Loucy (cell line): ENCODE measurements at regions not wholly inside any gene's neighbourhood (a gene's known extent, or its start where the extent isn't known, plus 50 kb on each side); places are given as distances from the start of the nearest gene placed in this dataset.

Experiments used
- H2AFZ ChIP-seq: fragments of 200-600 bp; sonication (generic); 2 replicates; pipeline ENCODE4 v1.6.0; 2016; ENCODE audit warnings: antibody characterized with exemption, mild to moderate bottlenecking, low read length, moderate library complexity
- H3F3A ChIP-seq: fragments of 200-600 bp; 2 replicates; pipeline ENCODE4 v1.6.0; 2016; ENCODE audit warnings: antibody characterized with exemption, low read depth, mild to moderate bottlenecking
- H3K27me3 ChIP-seq: fragments of 200-600 bp; sonication (generic); 2 replicates; pipeline ENCODE4 v1.6.1; 2014; ENCODE audit warnings: low read length, mild to moderate bottlenecking; ENCODE audit not compliant: insufficient read depth, poor library complexity, severe bottlenecking
- H3K36me3 ChIP-seq: fragments of 200-600 bp; sonication (generic); 2 replicates; pipeline ENCODE4 v1.6.1; 2016; ENCODE audit warnings: low read length; ENCODE audit not compliant: insufficient read depth
- H3K4me1 ChIP-seq: fragments of 200-600 bp; sonication (generic); 2 replicates; pipeline ENCODE4 v1.5.1; 2014; ENCODE audit warnings: low read length, mild to moderate bottlenecking; ENCODE audit not compliant: insufficient read depth, poor library complexity, severe bottlenecking
- H3K4me2 ChIP-seq: fragments of 200-600 bp; sonication (generic); 2 replicates; pipeline ENCODE4 v1.6.0; 2014; ENCODE audit warnings: antibody characterized with exemption, low read length, low read depth, mild to moderate bottlenecking; ENCODE audit not compliant: poor library complexity, severe bottlenecking
- H3K4me3 ChIP-seq: fragments of 200-600 bp; sonication (generic); 2 replicates; pipeline ENCODE4 v1.5.1; 2014; ENCODE audit warnings: low read length, mild to moderate bottlenecking, mixed read lengths; ENCODE audit not compliant: poor library complexity, severe bottlenecking
- H3K79me2 ChIP-seq: fragments of 200-600 bp; sonication (generic); 2 replicates; pipeline ENCODE4 v1.6.1; 2014; ENCODE audit warnings: low read length; ENCODE audit not compliant: insufficient read depth
- H3K9ac ChIP-seq: fragments of 200-600 bp; sonication (generic); 2 replicates; pipeline ENCODE4 v1.6.0; 2014; ENCODE audit warnings: mild to moderate bottlenecking, low read depth, low read length, moderate library complexity; ENCODE audit not compliant: poor library complexity, severe bottlenecking
- H3K9me2 ChIP-seq: fragments of 200-600 bp; sonication (generic); replicated peaks from 2 replicates; pipeline ENCODE4 v1.6.1; 2016; ENCODE audit warnings: low read depth, low read length, mixed read lengths
- H3K9me3 ChIP-seq: fragments of 200-600 bp; sonication (generic); 2 replicates; pipeline ENCODE4 v1.6.1; 2014; ENCODE audit warnings: mild to moderate bottlenecking, antibody characterized with exemption, low read length, low read depth; ENCODE audit not compliant: insufficient read depth
- H4K20me1 ChIP-seq: fragments of 200-600 bp; sonication (generic); 2 replicates; pipeline ENCODE4 v1.6.0; 2014; ENCODE audit warnings: antibody characterized with exemption, low read length, mild to moderate bottlenecking; ENCODE audit not compliant: insufficient read depth, poor library complexity, severe bottlenecking
- CTCF ChIP-seq: fragments of 200-600 bp; sonication (generic); conservative IDR thresholded peaks from 2 replicates; pipeline ENCODE4 v1.5.1; 2014; ENCODE audit warnings: mild to moderate bottlenecking, antibody characterized with exemption, low read length
- EZH2phosphoT487 ChIP-seq: fragments of 200-600 bp; IDR thresholded peaks from 2 replicates; pipeline ENCODE4 v1.6.1; 2018; ENCODE audit warnings: antibody characterized with exemption, mild to moderate bottlenecking, moderate library complexity, borderline replicate concordance

GRCh38 chr18:27274901-27275300 is 89.8 kb upstream of the CHST9 start:
- TF ChIP-seq EZH2phosphoT487 (no peak), CTCF (no peak)
- Histone ChIP-seq H3K9ac (no peak overlapping the region), H3K36me3 (no peaks in the 10 kb centered on the region), H3K27me3 (no peaks in the 10 kb centered on the region), H3K9me2 (no peaks in the 10 kb centered on the region), H3K9me3 (no peaks in the 10 kb centered on the region), H3K4me1 (no peaks in the 10 kb centered on the region), H3F3A (no peaks in the 10 kb centered on the region), H3K79me2 (no peaks in the 10 kb centered on the region), H4K20me1 (no peaks in the 10 kb centered on the region), H2AFZ (no peak overlapping the region), H3K4me3 (no peak overlapping the region), H3K4me2 (no peak overlapping the region)

GRCh38 chr18:27270508-27270907 is 85.4 kb upstream of the CHST9 start:
- H3K9ac ChIP-seq: no peak overlapping the region
- no peak overlapping the region for H2AFZ ChIP-seq
- no peaks in the 10 kb centered on the region for H4K20me1 ChIP-seq
- H3K27me3 ChIP-seq: no peaks in the 10 kb centered on the region
- TF ChIP-seq EZH2phosphoT487 (no peak), CTCF (no peak)
- H3K79me2 ChIP-seq: no peaks in the 10 kb centered on the region
- H3K4me2 ChIP-seq: no peak overlapping the region
- no peaks in the 10 kb centered on the region for H3K4me1 ChIP-seq
- no peaks in the 10 kb centered on the region for H3K36me3 ChIP-seq
- H3F3A ChIP-seq: no peaks in the 10 kb centered on the region
- no peaks in the 10 kb centered on the region for H3K9me2 ChIP-seq
- H3K9me3 ChIP-seq: no peaks in the 10 kb centered on the region
- H3K4me3 ChIP-seq: no peak overlapping the region

GRCh38 chr18:27263369-27263768 is 78.3 kb upstream of the CHST9 start:
- no peak overlapping the region for H2AFZ ChIP-seq
- no peak overlapping the region for H3K4me2 ChIP-seq
- no peak overlapping the region for H3K9ac ChIP-seq
- no peaks in the 10 kb centered on the region for H3K27me3 ChIP-seq
- TF ChIP-seq CTCF (no peak), EZH2phosphoT487 (no peak)
- no peaks in the 10 kb centered on the region for H3F3A ChIP-seq
- H4K20me1 ChIP-seq: no peaks in the 10 kb centered on the region
- no peaks in the 10 kb centered on the region for H3K9me2 ChIP-seq
- no peaks in the 10 kb centered on the region for H3K4me1 ChIP-seq
- no peak overlapping the region for H3K4me3 ChIP-seq
- no peaks in the 10 kb centered on the region for H3K9me3 ChIP-seq
- H3K79me2 ChIP-seq: no peaks in the 10 kb centered on the region
- H3K36me3 ChIP-seq: no peaks in the 10 kb centered on the region
